ENCODE measurements at regions not wholly inside any gene's neighbourhood (a gene's known extent, or its start where the extent isn't known, plus 50 kb on each side); places are given as distances from the start of the nearest gene placed in this dataset.
A peak's percentile ranks its signal among the peaks of the same experiment; 100 is the strongest.
"Not testable (repeated sequence)": the region's sequence is repeated elsewhere in the genome, so short reads cannot be mapped to it uniquely, and the experiment has no call there.

DNA sequence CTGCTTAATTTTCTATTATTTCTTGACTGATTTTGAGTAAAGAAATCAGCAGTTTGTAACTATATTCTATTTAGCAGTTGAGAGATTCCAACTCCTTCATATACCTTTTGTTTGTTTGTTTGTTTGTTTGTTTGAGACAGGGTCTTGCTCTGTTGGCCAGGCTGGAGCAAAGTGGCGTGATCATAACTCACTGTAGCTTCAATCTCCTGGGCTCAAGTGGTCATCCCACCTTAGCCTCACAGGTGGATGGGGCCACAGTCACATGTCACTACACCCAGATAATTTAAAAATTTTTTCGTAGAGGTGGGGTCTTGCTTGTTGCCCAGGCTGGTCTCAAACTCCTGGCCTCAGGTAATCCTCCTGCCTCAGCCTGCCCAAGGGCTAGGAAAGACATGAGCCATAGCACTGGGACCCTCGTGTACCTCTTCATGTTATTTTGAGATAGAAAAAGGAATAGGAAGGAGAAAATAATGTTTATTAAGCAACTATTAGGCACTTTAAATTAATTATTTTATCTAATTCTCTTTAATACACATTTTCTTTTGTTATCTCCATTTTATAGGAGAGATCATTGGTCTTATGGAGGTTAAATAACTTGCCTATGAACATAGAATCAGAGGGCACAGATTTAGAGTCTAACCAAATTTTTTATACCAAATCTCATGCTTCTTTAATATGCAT lies 133.0 kb downstream of the ZNF608 start:
- intact Hi-C loops (cut with DNase I): no loop called here
- DNase-seq: no peak
- no peak overlapping the region for H3K4me3 ChIP-seq
- H3K9me3 ChIP-seq: no peaks in the 10 kb centered on the region
- TF ChIP-seq, protein P1, sequence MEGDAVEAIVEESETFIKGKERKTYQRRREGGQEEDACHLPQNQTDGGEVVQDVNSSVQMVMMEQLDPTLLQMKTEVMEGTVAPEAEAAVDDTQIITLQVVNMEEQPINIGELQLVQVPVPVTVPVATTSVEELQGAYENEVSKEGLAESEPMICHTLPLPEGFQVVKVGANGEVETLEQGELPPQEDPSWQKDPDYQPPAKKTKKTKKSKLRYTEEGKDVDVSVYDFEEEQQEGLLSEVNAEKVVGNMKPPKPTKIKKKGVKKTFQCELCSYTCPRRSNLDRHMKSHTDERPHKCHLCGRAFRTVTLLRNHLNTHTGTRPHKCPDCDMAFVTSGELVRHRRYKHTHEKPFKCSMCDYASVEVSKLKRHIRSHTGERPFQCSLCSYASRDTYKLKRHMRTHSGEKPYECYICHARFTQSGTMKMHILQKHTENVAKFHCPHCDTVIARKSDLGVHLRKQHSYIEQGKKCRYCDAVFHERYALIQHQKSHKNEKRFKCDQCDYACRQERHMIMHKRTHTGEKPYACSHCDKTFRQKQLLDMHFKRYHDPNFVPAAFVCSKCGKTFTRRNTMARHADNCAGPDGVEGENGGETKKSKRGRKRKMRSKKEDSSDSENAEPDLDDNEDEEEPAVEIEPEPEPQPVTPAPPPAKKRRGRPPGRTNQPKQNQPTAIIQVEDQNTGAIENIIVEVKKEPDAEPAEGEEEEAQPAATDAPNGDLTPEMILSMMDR (IDR thresholded peaks at IDR 0.05): no peak
- H3K36me3 ChIP-seq: no peaks in the 10 kb centered on the region
- H3K27ac ChIP-seq: no peak overlapping the region
- H3K4me1 ChIP-seq: no peaks in the 10 kb centered on the region
- no peaks in the 10 kb centered on the region for H3K27me3 ChIP-seq (ENCODE audit: low read depth)
- ATAC-seq: no peak

DNA sequence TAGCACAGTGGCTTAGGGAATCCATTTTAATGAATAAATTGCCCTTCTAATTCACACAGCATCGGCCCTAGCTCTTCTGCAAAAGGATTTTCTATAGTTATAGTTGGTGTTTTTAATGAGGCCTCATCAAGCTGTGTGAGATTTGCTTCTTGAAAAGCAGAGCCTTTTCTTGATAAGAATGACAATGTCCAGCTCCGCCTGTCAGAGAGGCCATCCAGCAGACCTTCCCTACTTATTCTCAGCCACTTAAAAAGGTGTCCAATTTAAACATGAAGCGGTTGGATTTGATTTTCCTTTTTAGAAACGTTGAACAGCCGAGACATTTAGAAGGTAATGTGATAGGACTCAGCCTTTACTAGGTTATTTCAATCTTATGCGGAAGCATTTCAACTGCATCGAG lies 134.4 kb downstream of the ZNF608 start:
- H3K4me3 ChIP-seq: no peak overlapping the region
- no peaks in the 10 kb centered on the region for H3K36me3 ChIP-seq
- ATAC-seq (no peak), DNase-seq (no peak)
- H3K4me1 ChIP-seq: no peaks in the 10 kb centered on the region
- intact Hi-C loops (cut with DNase I): no loop called here
- TF ChIP-seq, protein P1 (IDR thresholded peaks at IDR 0.05): no peak
- H3K27me3 ChIP-seq (ENCODE audit: low read depth): no peaks in the 10 kb centered on the region
- no peak overlapping the region for H3K27ac ChIP-seq
- H3K9me3 ChIP-seq: no peaks in the 10 kb centered on the region

DNA sequence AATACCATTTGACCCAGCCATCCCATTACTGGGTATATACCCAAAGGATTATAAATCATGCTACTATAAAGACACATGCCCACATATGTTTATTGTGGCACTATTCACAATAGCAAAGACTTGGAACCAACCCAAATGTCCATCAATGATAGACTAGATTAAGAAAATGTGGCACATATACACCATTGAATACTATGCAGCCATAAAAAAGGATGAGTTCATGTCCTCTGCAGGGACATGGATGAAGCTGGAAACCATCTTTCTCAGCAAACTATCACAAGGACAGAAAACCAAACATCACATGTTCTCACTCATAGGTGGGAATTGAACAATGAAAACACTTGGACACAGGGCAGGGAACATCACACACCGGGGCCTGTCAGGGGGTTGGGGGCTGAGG lies 135.2 kb downstream of the ZNF608 start:
- H3K27me3 ChIP-seq (ENCODE audit: low read depth); H3K9me3 ChIP-seq; DNase-seq; H3K4me1 ChIP-seq; H3K27ac ChIP-seq; H3K4me3 ChIP-seq; intact Hi-C loops (cut with DNase I); H3K36me3 ChIP-seq; ATAC-seq: not testable (repeated sequence)

DNA sequence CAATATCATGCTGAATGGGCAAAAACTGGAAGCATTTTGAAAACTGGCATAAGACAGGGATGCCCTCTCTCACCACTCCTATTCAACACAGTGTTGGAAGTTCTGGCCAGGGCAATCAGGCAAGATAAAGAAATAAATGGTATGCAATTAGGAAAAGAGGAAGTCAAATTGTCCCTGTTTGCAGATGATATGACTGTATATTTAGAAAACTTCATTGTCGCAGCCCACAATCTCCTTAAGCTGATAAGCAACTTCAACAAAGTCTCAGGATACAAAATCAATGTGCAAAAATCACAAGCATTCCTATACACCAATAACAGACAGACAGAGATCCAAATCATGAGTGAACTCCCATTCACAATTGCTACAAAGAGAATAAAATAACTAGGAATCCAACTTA lies 136.8 kb downstream of the ZNF608 start:
- H3K4me3 ChIP-seq; ATAC-seq; intact Hi-C loops (cut with DNase I); H3K27me3 ChIP-seq (ENCODE audit: low read depth); H3K27ac ChIP-seq; H3K36me3 ChIP-seq; H3K9me3 ChIP-seq; DNase-seq: not testable (repeated sequence)
- H3K4me1 ChIP-seq: peaks cover 14% of the 10 kb centered on the region

DNA sequence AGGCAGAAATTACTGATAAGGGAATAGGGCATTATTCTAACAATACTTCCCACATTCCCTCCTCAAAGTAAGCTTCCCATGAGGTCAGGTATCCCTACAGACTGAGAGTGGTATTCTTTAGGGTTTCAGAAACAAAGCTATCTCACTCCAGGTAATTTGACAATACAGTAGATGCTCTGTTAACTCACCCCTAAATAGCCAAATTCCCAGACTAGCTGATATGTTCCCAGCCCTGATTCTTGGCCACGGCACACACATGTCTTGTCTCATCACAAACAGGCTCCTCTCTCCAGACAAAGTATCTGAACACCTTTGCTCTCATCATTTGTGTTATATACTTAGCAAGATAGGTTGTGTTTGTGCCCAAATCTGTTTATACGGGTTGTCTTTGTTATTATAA lies 139.9 kb downstream of the ZNF608 start:
- Histone ChIP-seq H3K4me1 (peaks cover 17% of the 10 kb centered on the region), H3K36me3 (no peaks in the 10 kb centered on the region), H3K27me3 (ENCODE audit: low read depth) (no peaks in the 10 kb centered on the region), H3K9me3 (no peaks in the 10 kb centered on the region), H3K4me3 (no peak overlapping the region), H3K27ac (peak overlapping the region; percentile 49)
- intact Hi-C loops (cut with DNase I): no loop called here
- TF ChIP-seq, protein P1 (IDR thresholded peaks at IDR 0.05): no peak
- DNase-seq: no peak
- no peak for ATAC-seq

DNA sequence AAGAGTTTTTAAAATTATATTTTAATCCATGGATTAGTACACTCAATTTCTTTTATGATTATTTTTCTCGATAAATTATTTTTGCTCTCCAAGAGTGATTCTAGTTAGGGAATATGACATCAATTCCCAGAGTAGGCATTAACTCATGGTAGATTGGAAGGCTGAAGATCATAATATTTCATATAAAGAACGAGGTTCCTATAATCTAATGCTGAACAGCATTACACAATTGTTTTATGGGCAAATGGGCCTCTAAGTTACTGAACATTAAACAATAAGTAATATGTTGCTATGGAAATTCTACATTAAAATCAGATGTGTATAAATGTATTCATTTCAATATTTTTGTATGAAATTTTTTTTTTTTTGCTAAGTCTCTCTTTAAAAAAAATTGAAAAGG lies 140.3 kb downstream of the ZNF608 start:
- Histone ChIP-seq H3K27ac (peak overlapping the region; percentile 49), H3K27me3 (ENCODE audit: low read depth) (no peaks in the 10 kb centered on the region), H3K36me3 (no peaks in the 10 kb centered on the region), H3K9me3 (no peaks in the 10 kb centered on the region), H3K4me1 (peaks cover 17% of the 10 kb centered on the region), H3K4me3 (no peak overlapping the region)
- ATAC-seq (no peak), DNase-seq (no peak)
- TF ChIP-seq, protein P1 (IDR thresholded peaks at IDR 0.05): no peak
- intact Hi-C loops (cut with DNase I): no loop called here
